Caco-2 (cell line): ENCODE measurements at regions not wholly inside any gene's neighbourhood (a gene's known extent, or its start where the extent isn't known, plus 50 kb on each side); places are given as distances from the start of the nearest gene placed in this dataset.

Experiments used
- BruUV-seq: library from RNA; stranded (reverse); fragments of 400-500 nt; replicated peaks from 2 replicates; lab custom pipeline; 2021; lab: Mats Ljungman, UMichigan
- CTCF ChIA-PET: fragments of 300-600 bp; sonication (Branson Sonifier 250); formaldehyde crosslinking; loops from one replicate; lab custom pipeline; 2022; ENCODE audit warnings: antibody characterized with exemption; lab: Charles Lee
- POLR2A ChIA-PET: fragments of 300-600 bp; sonication (Branson Sonifier 250); formaldehyde crosslinking; loops from one replicate; lab custom pipeline; 2022; ENCODE audit warnings: antibody characterized with exemption; lab: Charles Lee
- DNase-seq, 2 experiments: peaks; one replicate each; pipeline versions ENCODE4 v3.0.0 to v3.0.0-alpha.2; 2020 to 2022
- H3K27me3 ChIP-seq: replicated peaks from 2 replicates; pipeline ENCODE4 v1.6.0; 2011; ENCODE audit warnings: low read length; ENCODE audit not compliant: control insufficient read depth, insufficient read depth
- H3K36me3 ChIP-seq: 2 replicates; pipeline ENCODE4 v1.5.1; 2011; ENCODE audit warnings: low read length; ENCODE audit not compliant: control insufficient read depth, insufficient read depth
- H3K4me1 ChIP-seq: fragments of 250-450 bp; sonication (Bioruptor Pico); 2 replicates; pipeline ENCODE4 v1.5.1; 2020; ENCODE audit warnings: mild to moderate bottlenecking
- H3K4me3 ChIP-seq: 2 replicates; pipeline ENCODE4 v1.5.1; 2011; ENCODE audit warnings: low read depth, mild to moderate bottlenecking, control low read depth, low read length
- H3K9me3 ChIP-seq: fragments of 250-450 bp; sonication (Bioruptor Pico); 2 replicates; pipeline ENCODE4 v1.5.1; 2020; ENCODE audit warnings: mild to moderate bottlenecking, moderate library complexity
- H3K27ac Mint-ChIP-seq: one replicate; pipeline ENCODE4 v1.8.0; 2022; ENCODE audit warnings: mixed read lengths; ENCODE audit not compliant: unreplicated experiment
- H3K27me3 Mint-ChIP-seq: one replicate; pipeline ENCODE4 v1.8.0; 2022; ENCODE audit warnings: mixed read lengths; ENCODE audit not compliant: insufficient read depth, unreplicated experiment
- H3K36me3 Mint-ChIP-seq: one replicate; pipeline ENCODE4 v1.8.0; 2022; ENCODE audit warnings: mild to moderate bottlenecking, mixed read lengths; ENCODE audit not compliant: insufficient read depth, unreplicated experiment
- H3K4me1 Mint-ChIP-seq: one replicate; pipeline ENCODE4 v1.8.0; 2022; ENCODE audit warnings: low read depth, mixed read lengths; ENCODE audit not compliant: unreplicated experiment
- H3K4me3 Mint-ChIP-seq: one replicate; pipeline ENCODE4 v1.8.0; 2022; ENCODE audit warnings: mild to moderate bottlenecking, moderate library complexity, mixed read lengths; ENCODE audit not compliant: unreplicated experiment
- H3K9me3 Mint-ChIP-seq: one replicate; pipeline ENCODE4 v1.8.0; 2022; ENCODE audit warnings: mixed read lengths; ENCODE audit not compliant: unreplicated experiment
- intact Hi-C: fragments of 100-400 bp; cut with micrococcal nuclease; formaldehyde crosslinking; loops from one replicate; pipeline ENCODE4 v1.10.0; 2022; ENCODE audit not compliant: unreplicated experiment
- TF ChIP-seq, protein P1 (sequence below), 2 experiments: fragments of 200-600 bp in 1 of 2; IDR thresholded peaks; 1 replicate in 1 of 2; 2 replicates in 1 of 2; pipeline versions ENCODE4 v1.5.1 to v1.8.0; 2011 to 2022; ENCODE audit warnings: antibody characterized with exemption in 1 of 2, control low read depth in 1 of 2, inconsistent platforms in 1 of 2, low read depth in 1 of 2, low read length in 1 of 2, mild to moderate bottlenecking in 1 of 2, moderate library complexity in 1 of 2; ENCODE audit not compliant: insufficient read depth in 1 of 2, severe bottlenecking in 1 of 2, unreplicated experiment in 1 of 2

GRCh38 chr2:11967946-11968465 lies 221.6 kb downstream of the LPIN1 start:
- no peak overlapping the region for H3K27ac Mint-ChIP-seq
- no peak for DNase-seq
- Histone ChIP-seq H3K4me1 (no peaks in the 10 kb centered on the region), H3K36me3 (no peaks in the 10 kb centered on the region), H3K9me3 (peaks cover 4% of the 10 kb centered on the region; the same call in 1 of the 2 replicates), H3K27me3 (no peaks in the 10 kb centered on the region), H3K4me3 (no peak overlapping the region)
- H3K27me3 Mint-ChIP-seq = peaks cover 7% of the 10 kb centered on the region
- H3K9me3 Mint-ChIP-seq = no peaks in the 10 kb centered on the region
- TF ChIP-seq, protein P1, sequence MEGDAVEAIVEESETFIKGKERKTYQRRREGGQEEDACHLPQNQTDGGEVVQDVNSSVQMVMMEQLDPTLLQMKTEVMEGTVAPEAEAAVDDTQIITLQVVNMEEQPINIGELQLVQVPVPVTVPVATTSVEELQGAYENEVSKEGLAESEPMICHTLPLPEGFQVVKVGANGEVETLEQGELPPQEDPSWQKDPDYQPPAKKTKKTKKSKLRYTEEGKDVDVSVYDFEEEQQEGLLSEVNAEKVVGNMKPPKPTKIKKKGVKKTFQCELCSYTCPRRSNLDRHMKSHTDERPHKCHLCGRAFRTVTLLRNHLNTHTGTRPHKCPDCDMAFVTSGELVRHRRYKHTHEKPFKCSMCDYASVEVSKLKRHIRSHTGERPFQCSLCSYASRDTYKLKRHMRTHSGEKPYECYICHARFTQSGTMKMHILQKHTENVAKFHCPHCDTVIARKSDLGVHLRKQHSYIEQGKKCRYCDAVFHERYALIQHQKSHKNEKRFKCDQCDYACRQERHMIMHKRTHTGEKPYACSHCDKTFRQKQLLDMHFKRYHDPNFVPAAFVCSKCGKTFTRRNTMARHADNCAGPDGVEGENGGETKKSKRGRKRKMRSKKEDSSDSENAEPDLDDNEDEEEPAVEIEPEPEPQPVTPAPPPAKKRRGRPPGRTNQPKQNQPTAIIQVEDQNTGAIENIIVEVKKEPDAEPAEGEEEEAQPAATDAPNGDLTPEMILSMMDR (IDR thresholded peaks at IDR 0.05; ENCODE audit: insufficient read depth in 1 of 2, low read depth in 1 of 2, low read length in 1 of 2, severe bottlenecking in 1 of 2, unreplicated experiment in 1 of 2) = no peak
- ChIA-PET CTCF (no interaction called here), POLR2A (no interaction called here)
- H3K4me3 Mint-ChIP-seq = no peak overlapping the region
- H3K36me3 Mint-ChIP-seq = no peaks in the 10 kb centered on the region
- BruUV-seq = no TSS peak
- intact Hi-C loops = no loop called here
- H3K4me1 Mint-ChIP-seq = no peaks in the 10 kb centered on the region

DNA sequence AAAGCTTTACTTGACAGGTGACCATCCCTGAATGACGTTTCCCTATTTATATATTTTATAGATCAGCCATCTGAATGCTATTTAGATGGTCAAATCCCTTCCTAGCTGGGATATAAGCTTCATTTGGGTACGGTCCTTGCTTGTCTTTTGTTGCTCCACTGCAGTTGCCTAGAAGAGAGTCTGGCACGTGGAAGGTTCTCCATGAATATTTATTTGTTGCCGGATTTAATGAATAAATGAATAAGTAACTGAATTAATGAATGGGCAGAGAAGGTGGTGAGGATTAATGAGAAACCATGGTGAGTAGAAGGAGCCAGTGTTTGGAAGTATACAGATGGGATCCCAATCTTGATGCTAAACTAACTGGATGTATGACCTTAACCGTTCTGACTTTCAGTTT lies 222.1 kb downstream of the LPIN1 start:
- Histone ChIP-seq H3K36me3 (no peaks in the 10 kb centered on the region), H3K27me3 (no peaks in the 10 kb centered on the region), H3K4me1 (no peaks in the 10 kb centered on the region), H3K4me3 (no peak overlapping the region), H3K9me3 (peaks cover 6% of the 10 kb centered on the region)
- no peak for DNase-seq
- intact Hi-C loops = no loop called here
- Mint-ChIP-seq H3K4me3 (no peak overlapping the region), H3K27ac (no peak overlapping the region), H3K4me1 (no peaks in the 10 kb centered on the region), H3K27me3 (peaks cover 4% of the 10 kb centered on the region), H3K9me3 (peaks cover 5% of the 10 kb centered on the region), H3K36me3 (no peaks in the 10 kb centered on the region)
- ChIA-PET POLR2A (no interaction called here), CTCF (no interaction called here)
- BruUV-seq = no TSS peak
- TF ChIP-seq, protein P1 (IDR thresholded peaks at IDR 0.05; ENCODE audit: insufficient read depth in 1 of 2, low read depth in 1 of 2, low read length in 1 of 2, severe bottlenecking in 1 of 2, unreplicated experiment in 1 of 2) = no peak

DNA sequence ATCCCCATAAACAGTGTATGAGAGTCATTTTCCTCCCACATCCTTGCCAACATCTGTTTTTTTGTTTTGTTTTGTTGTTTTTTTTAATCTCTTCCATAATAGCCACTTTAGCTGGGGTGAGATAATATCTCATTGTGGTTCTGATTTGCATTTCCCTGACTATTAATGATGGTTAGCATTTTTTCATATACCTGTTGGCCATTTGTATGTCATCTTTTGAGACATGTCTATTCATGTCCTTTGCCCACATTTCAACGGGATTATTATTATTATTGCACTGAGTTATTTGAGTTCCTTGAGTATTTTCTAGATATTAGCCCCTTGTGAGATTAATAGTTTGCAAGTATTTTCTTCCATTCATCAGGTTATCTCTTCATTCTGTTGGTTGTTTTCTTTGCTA lies 223.3 kb downstream of the LPIN1 start:
- H3K36me3 Mint-ChIP-seq = no peaks in the 10 kb centered on the region
- DNase-seq = no peak
- H3K4me1 Mint-ChIP-seq = no peaks in the 10 kb centered on the region
- peaks cover 10% of the 10 kb centered on the region for H3K9me3 Mint-ChIP-seq
- intact Hi-C loops = no loop called here
- no TSS peak for BruUV-seq
- Histone ChIP-seq H3K4me1 (no peaks in the 10 kb centered on the region), H3K4me3 (no peak overlapping the region), H3K36me3 (no peaks in the 10 kb centered on the region), H3K27me3 (no peaks in the 10 kb centered on the region), H3K9me3 (peaks cover 13% of the 10 kb centered on the region)
- H3K27me3 Mint-ChIP-seq = peaks cover 1% of the 10 kb centered on the region
- TF ChIP-seq, protein P1 (IDR thresholded peaks at IDR 0.05; ENCODE audit: insufficient read depth in 1 of 2, low read depth in 1 of 2, low read length in 1 of 2, severe bottlenecking in 1 of 2, unreplicated experiment in 1 of 2) = no peak
- ChIA-PET POLR2A (no interaction called here), CTCF (no interaction called here)
- no peak overlapping the region for H3K27ac Mint-ChIP-seq
- H3K4me3 Mint-ChIP-seq = no peak overlapping the region
